GM23338 (cell line): ENCODE measurements at regions not wholly inside any gene's neighbourhood (a gene's known extent, or its start where the extent isn't known, plus 50 kb on each side); places are given as distances from the start of the nearest gene placed in this dataset.

Experiments
- ATAC-seq: fragments of 200-7000 bp; cut with Tn5 transposase; 3 replicates; pipeline ENCODE4 v1.9.1; 2020
- DNase-seq: peaks from one replicate; pipeline ENCODE4 v3.0.0-alpha.2; 2015; ENCODE audit warnings: low spot score
- H2AFZ ChIP-seq: fragments of 200-600 bp; sonication (generic); 2 replicates; pipeline ENCODE4 v1.8.0; 2016; ENCODE audit warnings: antibody characterized with exemption, mild to moderate bottlenecking, moderate library complexity
- H3F3A ChIP-seq: fragments of 200-600 bp; sonication (generic); replicated peaks from 2 replicates; pipeline ENCODE4 v1.8.0; 2017; ENCODE audit warnings: antibody characterized with exemption, mixed run types, low read depth
- H3K27ac ChIP-seq: fragments of 200-600 bp; sonication (generic); 2 replicates; pipeline ENCODE4 v1.6.1; 2016; ENCODE audit warnings: low read depth
- H3K27me3 ChIP-seq: fragments of 200-600 bp; sonication (generic); 2 replicates; pipeline ENCODE4 v1.8.0; 2016; ENCODE audit warnings: mild to moderate bottlenecking, mixed run types, moderate library complexity; ENCODE audit not compliant: insufficient read depth
- H3K36me3 ChIP-seq: fragments of 200-600 bp; sonication (generic); 2 replicates; pipeline ENCODE4 v1.8.0; 2016; ENCODE audit warnings: mild to moderate bottlenecking; ENCODE audit not compliant: insufficient read depth
- H3K4me1 ChIP-seq: fragments of 200-600 bp; sonication (generic); 2 replicates; pipeline ENCODE4 v1.8.0; 2016; ENCODE audit warnings: mild to moderate bottlenecking, moderate library complexity; ENCODE audit not compliant: insufficient read depth
- H3K4me2 ChIP-seq: fragments of 200-600 bp; sonication (generic); 2 replicates; pipeline ENCODE4 v1.7.1; 2017; ENCODE audit warnings: mixed run types
- H3K4me3 ChIP-seq: fragments of 200-600 bp; sonication (generic); 2 replicates; pipeline ENCODE4 v1.6.1; 2016; ENCODE audit warnings: mixed run types
- H3K79me2 ChIP-seq: fragments of 200-600 bp; sonication (generic); replicated peaks from 2 replicates; pipeline ENCODE4 v1.8.0; 2017; ENCODE audit warnings: mild to moderate bottlenecking; ENCODE audit not compliant: insufficient read depth
- H3K9me2 ChIP-seq: fragments of 200-600 bp; sonication (generic); 2 replicates; pipeline ENCODE4 v1.8.0; 2017; ENCODE audit not compliant: insufficient read depth
- H4K20me1 ChIP-seq: fragments of 200-600 bp; sonication (generic); replicated peaks from 2 replicates; pipeline ENCODE4 v1.8.0; 2017; ENCODE audit warnings: mild to moderate bottlenecking; ENCODE audit not compliant: insufficient read depth
- H3K27ac Mint-ChIP-seq: 2 replicates; pipeline ENCODE4 v1.8.0; 2020; ENCODE audit warnings: inconsistent platforms, mild to moderate bottlenecking, moderate library complexity, mixed read lengths
- H3K27me3 Mint-ChIP-seq: 3 replicates; pipeline ENCODE4 v1.8.0; 2022; ENCODE audit warnings: low read depth, mild to moderate bottlenecking, moderate library complexity, mixed read lengths, inconsistent platforms; ENCODE audit not compliant: insufficient read depth, poor library complexity
- H3K36me3 Mint-ChIP-seq: 3 replicates; pipeline ENCODE4 v1.8.0; 2021; ENCODE audit warnings: low read depth, mild to moderate bottlenecking, inconsistent platforms, moderate library complexity, mixed read lengths
- H3K4me1 Mint-ChIP-seq: 3 replicates; pipeline ENCODE4 v1.8.0; 2020; ENCODE audit warnings: mild to moderate bottlenecking, inconsistent platforms, mixed read lengths
- H3K4me3 Mint-ChIP-seq: 3 replicates; pipeline ENCODE4 v1.8.0; 2021; ENCODE audit warnings: moderate library complexity, mild to moderate bottlenecking, inconsistent platforms, mixed read lengths
- H3K9me3 Mint-ChIP-seq: 3 replicates; pipeline ENCODE4 v1.8.0; 2020; ENCODE audit warnings: moderate library complexity, mild to moderate bottlenecking, inconsistent platforms, mixed read lengths
- CREB1 ChIP-seq: fragments of 250-450 bp; sonication (Bioruptor Pico); IDR thresholded peaks from 2 replicates; pipeline ENCODE4 v1.5.0; 2020; ENCODE audit warnings: low read depth, mild to moderate bottlenecking, moderate library complexity
- CTCF ChIP-seq, 2 experiments: fragments of 200-600 bp in 1 of 2; sonication (generic) in 1 of 2; conservative IDR thresholded peaks; 2 replicates each; pipeline versions ENCODE4 v1.5.1 to v1.6.1; 2016 to 2017; ENCODE audit warnings: antibody characterized with exemption in 2 of 2, low read depth in 2 of 2, mild to moderate bottlenecking in 2 of 2, moderate library complexity in 1 of 2
- ETS1 ChIP-seq: IDR thresholded peaks from 2 replicates; pipeline ENCODE4 v1.6.1; 2016; ENCODE audit warnings: antibody characterized with exemption
- EZH2 ChIP-seq: fragments of 200-600 bp; sonication (generic); IDR thresholded peaks from one replicate; pipeline ENCODE4 v1.8.0; 2017; ENCODE audit warnings: antibody characterized with exemption, mild to moderate bottlenecking, low read depth; ENCODE audit not compliant: unreplicated experiment
- NANOG ChIP-seq: IDR thresholded peaks from 2 replicates; pipeline ENCODE4 v1.6.1; 2016; ENCODE audit warnings: antibody characterized with exemption, borderline replicate concordance
- POLR2AphosphoS5 ChIP-seq: IDR thresholded peaks from 2 replicates; pipeline ENCODE4 v1.6.1; 2016; ENCODE audit warnings: antibody characterized with exemption, low read depth
- REST ChIP-seq: IDR thresholded peaks from one replicate; pipeline ENCODE4 v1.6.1; 2018; ENCODE audit warnings: antibody characterized with exemption; ENCODE audit not compliant: unreplicated experiment
- STAT1 ChIP-seq: IDR thresholded peaks from one replicate; pipeline ENCODE4 v1.6.1; 2016; ENCODE audit warnings: antibody characterized with exemption; ENCODE audit not compliant: unreplicated experiment
- ZNF114 ChIP-seq: fragments of 250-450 bp; sonication (Bioruptor Pico); IDR thresholded peaks from 2 replicates; pipeline ENCODE4 v1.5.0; 2020; ENCODE audit warnings: mild to moderate bottlenecking, moderate library complexity
- ZNF462 ChIP-seq: fragments of 250-450 bp; sonication (Bioruptor Pico); IDR thresholded peaks from 2 replicates; pipeline ENCODE4 v1.5.0; 2020; ENCODE audit warnings: mild to moderate bottlenecking, moderate library complexity

GRCh38 chr2:4356109-4356508 is 652.7 kb downstream of the DCDC2C start:
- Histone ChIP-seq H3K79me2 (no peaks in the 10 kb centered on the region), H3K4me3 (no peak overlapping the region), H3K36me3 (no peaks in the 10 kb centered on the region), H4K20me1 (no peaks in the 10 kb centered on the region), H3F3A (no peaks in the 10 kb centered on the region), H3K9me2 (peaks cover 2% of the 10 kb centered on the region; the same call in 1 of the 2 replicates), H3K4me2 (no peak overlapping the region), H3K4me1 (no peaks in the 10 kb centered on the region), H2AFZ (no peak overlapping the region), H3K27me3 (no peaks in the 10 kb centered on the region), H3K27ac (no peak overlapping the region)
- Mint-ChIP-seq H3K27ac (no peak overlapping the region), H3K4me1 (no peaks in the 10 kb centered on the region), H3K36me3 (no peaks in the 10 kb centered on the region), H3K27me3 (peaks cover 3% of the 10 kb centered on the region), H3K9me3 (peaks cover 62% of the 10 kb centered on the region), H3K4me3 (no peak overlapping the region)
- no peak for DNase-seq
- TF ChIP-seq NANOG = no peak
- no peak for TF ChIP-seq ETS1
- no peak for TF ChIP-seq STAT1
- TF ChIP-seq EZH2 = no peak
- ATAC-seq = no peak

- H3K36me3 ChIP-seq = no peaks in the 10 kb centered on the region
- no peak overlapping the region for H3K27ac Mint-ChIP-seq
- H3K4me2 ChIP-seq = no peak overlapping the region
- H3F3A ChIP-seq = no peaks in the 10 kb centered on the region
- no peak overlapping the region for H3K27ac ChIP-seq
- H3K9me3 Mint-ChIP-seq = peaks cover 63% of the 10 kb centered on the region
- peaks cover 3% of the 10 kb centered on the region; the same call in 2 of the 3 replicates for H3K36me3 Mint-ChIP-seq
- H3K4me3 ChIP-seq = no peak overlapping the region
- ATAC-seq (no peak), DNase-seq (no peak)
- H3K27me3 ChIP-seq = no peaks in the 10 kb centered on the region
- H3K27me3 Mint-ChIP-seq = peaks cover 3% of the 10 kb centered on the region
- no peaks in the 10 kb centered on the region for H3K4me1 Mint-ChIP-seq
- H4K20me1 ChIP-seq = no peaks in the 10 kb centered on the region
- H2AFZ ChIP-seq = no peak overlapping the region
- H3K4me1 ChIP-seq = no peaks in the 10 kb centered on the region
- peaks cover 2% of the 10 kb centered on the region; the same call in 1 of the 2 replicates for H3K9me2 ChIP-seq
- H3K4me3 Mint-ChIP-seq = no peak overlapping the region
- H3K79me2 ChIP-seq = no peaks in the 10 kb centered on the region
- TF ChIP-seq CREB1 (no peak), CTCF (conservative IDR thresholded peaks at IDR 0.05; ENCODE audit: low read depth in 2 of 2) (no peak), REST (no peak), POLR2AphosphoS5 (no peak), ZNF114 (CRISPR knock-in tag) (no peak), ZNF462 (CRISPR knock-in tag) (no peak)
Measured at GRCh38 chr2:4356541-4356940, 653.2 kb downstream of the DCDC2C start.
